ENCODE measurements at regions not wholly inside any gene's neighbourhood (a gene's known extent, or its start where the extent isn't known, plus 50 kb on each side); places are given as distances from the start of the nearest gene placed in this dataset.
"Not testable (repeated sequence)": the region's sequence is repeated elsewhere in the genome, so short reads cannot be mapped to it uniquely, and the experiment has no call there.

DNA sequence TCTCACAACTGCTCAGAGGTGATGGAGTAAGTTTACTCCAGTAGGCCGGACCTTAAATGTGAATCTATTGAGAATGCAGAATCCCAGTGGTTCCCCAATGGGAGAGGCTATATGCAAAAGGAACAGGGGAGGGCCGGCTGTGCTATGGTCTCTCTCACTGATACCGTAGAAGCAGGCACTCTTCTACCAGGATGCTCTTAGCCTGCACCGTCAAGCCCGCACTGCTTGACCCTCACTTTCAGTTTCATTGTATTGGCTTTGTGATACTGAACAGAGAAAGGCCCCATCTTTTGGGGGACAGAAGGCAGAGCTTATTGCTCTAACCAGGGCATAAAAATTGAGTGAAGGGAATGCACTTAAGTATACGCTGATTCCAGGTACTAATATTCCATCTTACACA lies 615.0 kb upstream of the RGMB start:
- DNase-seq = no peak

DNA sequence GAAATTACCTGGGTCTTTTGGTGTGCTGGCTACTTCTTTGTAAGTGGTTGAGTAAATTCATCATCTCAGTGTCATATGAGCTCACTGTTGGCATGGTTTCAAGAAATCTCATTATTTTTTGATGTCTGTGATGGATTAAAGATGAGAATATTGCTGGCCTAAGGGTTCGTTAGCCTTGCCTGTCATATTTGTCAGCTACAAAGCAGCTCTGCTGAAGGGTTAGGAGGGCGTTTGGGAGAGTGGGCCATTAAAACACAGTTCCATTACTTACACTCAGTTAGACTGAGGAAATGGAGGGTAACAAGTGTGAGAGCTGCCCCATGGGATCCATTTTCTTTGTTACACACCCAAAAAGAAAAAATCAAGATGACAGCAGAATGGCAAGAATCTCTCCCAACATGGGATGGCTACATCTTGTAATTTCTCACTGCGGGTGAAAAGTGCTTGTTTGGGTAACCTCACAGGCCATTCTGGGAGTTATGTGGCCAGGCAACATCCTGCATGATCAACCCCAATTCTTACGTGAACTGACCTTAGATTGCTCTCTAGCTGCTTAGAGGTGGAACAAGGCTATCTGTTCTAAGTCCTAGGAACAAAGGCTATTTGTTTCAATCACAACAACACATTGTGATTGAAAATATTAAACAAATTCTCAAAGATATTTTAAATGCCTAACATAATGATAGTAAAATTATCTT lies 609.5 kb upstream of the RGMB start:
- no peak for DNase-seq

- DNase-seq = no peak
These were observed 604.6 kb upstream of the RGMB start for GRCh38 chr5:98168871-98169270.

DNA sequence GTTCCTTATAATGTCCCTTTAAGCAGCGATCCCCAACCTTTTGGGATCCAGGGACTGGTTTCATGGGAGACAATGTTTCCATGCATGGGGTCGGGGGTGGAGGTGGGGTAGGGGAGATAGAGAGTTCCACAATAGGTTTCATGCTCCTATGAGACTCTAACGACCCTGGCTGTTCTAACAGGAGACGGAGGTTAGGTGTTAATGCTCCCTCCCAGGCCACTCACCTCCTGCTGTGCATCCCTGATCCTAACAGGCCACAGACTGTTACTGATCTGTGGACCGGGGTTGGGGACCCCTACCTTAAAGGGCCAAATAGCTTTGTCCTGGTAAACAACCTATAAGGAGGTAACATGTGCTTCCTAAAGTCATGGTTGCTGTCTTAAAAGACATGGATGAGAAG lies 602.5 kb upstream of the RGMB start:
- no peak for DNase-seq

GRCh38 chr5:98173334-98173733 lies 600.1 kb upstream of the RGMB start:
- DNase-seq = no peak

DNA sequence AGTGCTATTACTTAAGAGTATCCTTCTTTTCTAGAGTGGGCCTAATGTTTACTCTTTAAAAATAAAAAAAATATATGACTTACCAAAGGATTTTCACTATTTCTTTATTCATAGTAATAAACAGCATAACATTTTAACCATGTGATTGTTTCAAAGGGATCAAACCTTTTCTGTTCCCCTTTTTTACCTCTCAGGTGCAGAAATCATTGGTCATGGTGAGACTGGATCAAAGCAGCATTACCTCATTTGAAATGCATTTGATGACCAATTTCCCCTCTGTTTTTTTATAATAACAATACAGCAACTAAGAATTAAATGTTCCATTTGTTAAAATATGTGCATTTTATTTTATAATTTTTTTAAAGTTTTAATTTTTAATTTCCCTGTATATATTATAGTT lies 598.0 kb upstream of the RGMB start:
- DNase-seq = no peak

DNA sequence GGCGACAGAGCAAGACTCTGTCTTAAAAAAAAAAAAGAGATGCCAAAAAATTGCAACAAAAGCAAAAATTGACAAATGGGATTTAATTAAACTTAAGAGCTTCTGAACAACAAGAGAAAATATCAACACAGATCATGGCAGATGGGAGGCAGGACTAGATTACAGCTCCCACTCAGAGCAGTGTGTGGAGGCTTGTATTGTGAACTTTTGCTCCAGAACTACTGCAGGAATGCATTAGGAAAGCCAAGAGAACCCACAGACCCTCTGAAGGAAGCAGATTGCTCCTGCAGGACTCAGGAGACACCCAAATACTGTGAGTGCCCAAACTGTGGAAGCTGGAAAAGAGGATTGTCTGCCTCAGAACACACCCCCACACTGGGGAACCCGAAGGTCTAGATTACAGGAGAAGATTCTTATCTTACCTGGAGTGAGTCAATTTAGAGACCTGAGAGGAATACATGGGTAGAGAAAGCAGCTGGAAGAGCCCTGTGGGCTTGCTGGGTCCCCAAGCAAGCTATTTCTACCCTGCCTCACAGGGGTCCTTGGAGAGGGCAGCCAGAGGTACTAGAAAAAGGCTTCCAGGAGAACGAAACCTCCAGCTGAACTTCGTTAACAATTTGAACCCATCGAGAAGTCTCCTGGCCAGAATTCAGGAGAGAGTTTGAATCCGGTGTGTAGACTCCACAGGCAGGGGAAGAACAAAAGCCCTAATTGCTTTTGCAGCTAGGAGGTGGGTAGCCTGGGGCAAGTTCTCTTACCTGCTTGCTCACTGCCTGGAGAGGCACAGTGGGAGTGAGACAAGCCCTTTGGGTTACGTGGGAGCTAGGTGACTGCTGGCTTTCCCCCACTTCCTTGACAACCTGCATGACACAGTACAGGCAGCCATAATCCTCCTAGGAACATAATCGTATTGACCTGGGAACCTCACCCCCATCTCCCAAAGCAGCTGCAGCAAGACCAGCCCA lies 593.4 kb upstream of the RGMB start:
- no peak for DNase-seq

DNA sequence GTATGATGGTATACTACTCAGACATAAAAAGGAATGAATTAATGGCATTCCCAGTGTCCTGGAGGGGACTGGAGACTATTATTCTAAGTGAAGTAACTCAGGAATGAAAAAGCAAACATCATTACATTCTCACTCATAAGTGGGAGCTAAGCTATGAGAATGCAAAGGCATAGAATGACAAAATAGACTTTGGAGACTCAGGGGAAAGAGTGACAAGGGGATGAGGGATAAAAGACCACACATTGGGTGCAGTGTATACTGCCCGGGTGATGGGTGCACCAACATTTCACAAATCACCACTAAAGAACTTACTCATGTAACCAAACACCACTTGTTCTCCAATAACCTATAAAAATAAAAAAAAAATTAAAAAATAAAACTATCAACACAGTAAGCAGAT lies 587.3 kb upstream of the RGMB start:
- DNase-seq = no peak

DNA sequence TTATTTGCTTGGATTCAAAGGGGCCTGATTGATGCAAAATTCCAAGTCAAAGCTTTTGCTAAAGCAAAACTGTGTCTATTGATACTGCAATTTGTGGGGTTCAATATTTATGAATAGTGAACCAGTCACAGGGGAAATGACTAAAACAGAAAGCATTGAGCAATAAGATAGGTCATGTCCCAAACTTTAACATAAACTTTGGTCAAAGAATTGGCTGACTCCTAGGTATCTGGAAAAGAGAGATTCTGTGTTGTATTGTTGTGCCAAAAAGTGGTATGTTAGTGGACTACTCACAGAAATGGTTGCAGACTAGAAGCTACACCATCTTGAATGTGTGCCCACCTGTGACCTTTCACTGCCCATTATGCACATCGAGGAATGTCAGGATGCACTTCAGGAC lies 585.5 kb upstream of the RGMB start:
- no peak for DNase-seq

DNA sequence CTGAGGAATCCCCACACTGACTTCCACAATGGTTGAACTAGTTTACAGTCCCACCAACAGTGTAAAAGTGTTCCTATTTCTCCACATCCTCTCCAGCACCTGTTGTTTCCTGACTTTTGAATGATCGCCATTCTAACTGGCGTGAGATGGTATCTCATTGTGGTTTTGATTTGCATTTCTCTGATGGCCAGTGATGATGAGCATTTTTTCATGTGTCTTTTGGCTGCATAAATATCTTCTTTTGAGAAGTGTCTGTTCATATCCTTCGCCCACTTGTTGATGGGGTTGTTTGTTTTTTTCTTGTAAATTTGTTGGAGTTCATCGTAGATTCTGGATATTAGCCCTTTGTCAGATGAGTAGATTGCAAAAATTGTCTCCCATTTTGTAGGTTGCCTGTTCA lies 583.1 kb upstream of the RGMB start:
- DNase-seq = not testable (repeated sequence)

GRCh38 chr5:98193921-98194760 lies 579.3 kb upstream of the RGMB start:
- DNase-seq = no peak

GRCh38 chr5:98200726-98201541 lies 572.5 kb upstream of the RGMB start:
- DNase-seq = no peak

DNA sequence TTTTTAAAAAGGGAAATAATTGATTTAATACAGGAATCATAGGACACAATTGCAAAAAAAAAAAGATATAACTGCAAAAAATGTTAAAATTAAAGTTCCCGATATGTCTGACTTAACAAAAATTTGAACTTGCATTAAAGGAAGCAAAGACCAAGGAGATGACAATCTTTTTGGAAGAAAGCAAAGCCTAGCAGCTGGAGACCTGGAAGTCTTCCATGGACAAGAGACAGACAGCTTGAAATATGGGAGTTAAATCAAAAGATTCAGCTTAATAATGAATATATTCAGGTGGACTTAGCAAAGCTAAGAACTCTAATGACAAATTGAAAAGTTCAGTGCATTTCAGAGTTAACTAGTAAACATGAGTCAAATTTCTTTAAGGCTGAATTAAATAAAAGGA lies 568.7 kb upstream of the RGMB start:
- DNase-seq = no peak

DNA sequence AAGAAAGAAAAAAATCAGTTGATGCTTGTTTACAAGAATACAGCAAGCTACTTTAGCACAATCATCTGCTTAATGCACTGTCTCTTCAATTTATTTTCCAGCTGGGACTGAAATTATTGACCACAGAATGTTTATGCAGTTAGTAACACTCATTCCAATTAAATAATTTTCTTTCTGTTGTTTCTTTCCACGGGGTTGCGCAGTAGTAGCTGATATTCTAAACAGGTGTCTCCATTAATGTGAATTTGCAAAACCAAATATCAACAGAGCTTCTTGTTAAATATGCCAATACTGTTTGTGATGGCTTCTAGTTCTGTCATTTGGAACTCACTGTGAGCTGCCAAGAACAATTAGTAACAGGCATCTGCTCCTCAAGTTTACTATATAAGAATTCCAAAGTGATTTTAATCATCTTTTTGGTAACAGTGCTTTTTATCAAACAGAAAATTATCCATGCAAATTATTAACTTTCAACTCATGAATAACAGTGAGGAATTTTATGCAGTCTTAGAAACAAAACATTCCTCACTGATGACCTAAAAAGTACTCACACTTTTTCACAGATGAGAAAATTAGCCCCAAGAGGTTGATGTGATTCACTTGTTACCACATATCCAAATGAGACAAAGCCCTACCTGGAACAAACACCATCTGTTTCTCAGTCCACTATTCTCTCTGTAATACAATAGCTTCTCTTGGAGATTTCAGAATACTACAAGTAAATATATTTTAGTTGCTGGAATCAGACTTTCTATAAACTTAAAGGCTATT lies 567.6 kb upstream of the RGMB start:
- no peak for DNase-seq

- no peak for DNase-seq
These were observed 566.9 kb upstream of the RGMB start for GRCh38 chr5:98206566-98206965.

DNA sequence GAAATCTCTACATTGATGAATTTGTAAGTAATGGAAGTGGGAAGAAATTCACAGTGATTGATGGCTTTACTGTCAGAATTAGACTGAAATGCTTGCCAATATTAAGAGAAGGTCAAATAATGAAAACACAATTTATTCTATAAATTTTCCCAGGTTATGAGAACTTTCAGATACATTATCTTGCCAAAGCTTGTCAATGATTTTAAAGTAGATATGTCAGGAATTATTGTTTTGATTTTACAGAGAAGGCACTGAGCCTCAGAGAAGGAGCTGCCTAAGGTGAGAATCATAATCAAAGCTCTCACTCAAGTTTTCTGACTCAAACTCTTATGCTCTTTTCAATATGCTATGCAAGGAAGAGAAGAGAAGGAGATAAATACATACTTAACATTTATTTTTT lies 564.0 kb upstream of the RGMB start:
- no peak for DNase-seq

DNA sequence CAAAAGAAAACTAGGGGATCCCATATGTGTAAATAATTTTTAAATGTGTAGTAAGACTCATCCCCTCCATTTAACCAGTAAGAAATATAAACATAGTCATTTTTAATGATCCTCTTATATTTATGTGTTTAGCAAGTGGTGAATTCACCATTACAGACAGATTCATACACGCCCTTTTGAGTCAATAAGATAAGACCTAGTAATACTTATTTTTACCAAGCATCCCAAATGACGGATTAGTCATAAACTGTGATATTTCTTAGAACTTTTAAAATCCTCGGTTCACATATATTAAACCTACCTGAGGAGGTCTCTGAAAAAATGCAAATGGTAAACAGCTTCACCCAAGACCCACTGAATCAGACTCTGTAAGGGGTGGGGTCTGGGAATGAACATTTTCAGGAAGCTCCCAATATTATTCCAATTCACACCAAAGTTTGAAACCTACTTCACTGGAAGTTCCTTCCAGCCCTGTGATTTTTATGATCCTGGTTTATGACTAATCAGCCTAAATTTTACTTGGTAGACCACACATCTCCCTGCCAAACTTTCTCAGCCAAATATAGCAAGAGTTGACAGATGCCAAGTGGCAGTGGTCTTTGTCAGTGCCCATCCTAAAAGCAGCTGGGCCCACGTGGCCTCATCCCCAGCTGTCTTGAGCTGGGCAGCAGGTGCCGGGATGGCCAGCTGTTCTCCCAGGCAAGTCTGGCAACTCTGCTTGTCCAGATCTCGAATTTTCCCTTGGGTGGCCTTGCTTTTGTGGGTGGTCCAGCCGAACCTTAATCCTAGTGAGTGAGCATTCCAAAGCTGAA lies 559.0 kb upstream of the RGMB start:
- no peak for DNase-seq

DNA sequence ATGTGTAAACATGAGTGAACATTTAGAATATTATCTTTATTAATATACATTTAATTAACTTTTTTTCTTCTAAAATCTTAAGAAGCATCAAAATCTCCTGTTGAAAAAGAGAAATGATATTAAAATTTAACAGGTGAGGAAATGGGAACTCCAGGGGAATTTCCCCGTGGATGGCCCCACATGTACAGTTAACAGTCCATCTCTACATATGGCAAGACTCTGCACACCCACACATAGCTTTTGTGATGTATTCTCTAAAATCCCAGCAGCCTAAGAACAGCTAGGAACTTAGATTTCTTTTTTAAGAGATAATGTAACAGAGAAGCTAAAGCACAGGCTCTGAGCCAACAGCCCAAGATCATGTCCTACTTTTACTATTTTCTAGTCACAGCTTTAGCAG lies 556.3 kb upstream of the RGMB start:
- DNase-seq = no peak

DNA sequence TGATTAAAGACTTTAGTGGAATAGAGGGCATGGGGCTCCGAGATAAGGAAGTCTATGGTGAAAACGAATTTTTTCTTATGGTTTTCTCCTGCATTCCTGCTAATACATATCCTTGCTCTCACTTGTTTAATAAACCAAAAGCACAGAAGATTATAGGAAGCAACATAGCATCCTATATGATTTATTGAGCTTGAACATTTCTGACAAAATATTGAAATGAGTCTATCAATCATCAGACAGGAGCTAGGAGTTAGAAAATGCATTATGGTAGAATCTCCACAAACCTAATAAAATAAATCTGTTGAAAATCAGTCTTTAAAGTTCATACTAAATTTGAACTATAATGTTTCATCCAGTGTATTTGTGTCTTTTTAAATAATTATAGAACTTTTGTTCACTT lies 554.6 kb upstream of the RGMB start:
- DNase-seq = no peak

GRCh38 chr5:98227489-98227888 lies 546.0 kb upstream of the RGMB start:
- DNase-seq = no peak

- DNase-seq = no peak
These were observed 542.4 kb upstream of the RGMB start for GRCh38 chr5:98231089-98231488.

Data from NCI-H2029 (cell line).